NCI-H460 (cell line): ENCODE measurements at regions not wholly inside any gene's neighbourhood (a gene's known extent, or its start where the extent isn't known, plus 50 kb on each side); places are given as distances from the start of the nearest gene placed in this dataset.

Source experiments
- DNase-seq: peaks from one replicate; pipeline ENCODE4 v3.0.0-alpha.2; 2016; ENCODE audit warnings: low read depth; ENCODE audit errors: extremely low read depth

- DNase-seq, result no peak
These were observed 1208.3 kb downstream of the MAT2B start for GRCh38 chr5:164713682-164714081.

- no peak for DNase-seq
These were observed 1215.7 kb downstream of the MAT2B start for GRCh38 chr5:164721116-164721515.

GRCh38 chr5:164721656-164722055 is 1216.2 kb downstream of the MAT2B start:
- no peak for DNase-seq

- DNase-seq, result no peak
These were observed 1217.3 kb downstream of the MAT2B start for GRCh38 chr5:164722702-164723101.

- DNase-seq, result no peak
These were observed 1221.6 kb downstream of the MAT2B start for GRCh38 chr5:164727012-164727411.

GRCh38 chr5:164728733-164729132 is 1223.3 kb downstream of the MAT2B start:
- no peak for DNase-seq

GRCh38 chr5:164735334-164735733 is 1229.9 kb downstream of the MAT2B start:
- DNase-seq, result no peak

GRCh38 chr5:164741376-164741775 is 1236.0 kb downstream of the MAT2B start:
- DNase-seq, result no peak

- DNase-seq, result no peak
These were observed 1236.6 kb downstream of the MAT2B start for GRCh38 chr5:164742025-164742424.

- no peak for DNase-seq
These were observed 1241.3 kb downstream of the MAT2B start for GRCh38 chr5:164746723-164747122.

- DNase-seq, result no peak
These were observed 1242.0 kb downstream of the MAT2B start for GRCh38 chr5:164747371-164747770.

- DNase-seq, result no peak
These were observed 1243.4 kb downstream of the MAT2B start for GRCh38 chr5:164748861-164749260.

GRCh38 chr5:164753434-164753833 is 1248.0 kb downstream of the MAT2B start:
- DNase-seq, result no peak

GRCh38 chr5:164763206-164763605 is 1257.8 kb downstream of the MAT2B start:
- DNase-seq, result no peak

GRCh38 chr5:164772122-164772521 is 1266.7 kb downstream of the MAT2B start:
- no peak for DNase-seq

GRCh38 chr5:164784230-164784629 is 1278.8 kb downstream of the MAT2B start:
- no peak for DNase-seq

GRCh38 chr5:164798110-164798509 is 1292.7 kb downstream of the MAT2B start:
- DNase-seq, result no peak

- DNase-seq, result no peak
These were observed 1294.0 kb downstream of the MAT2B start for GRCh38 chr5:164799391-164799790.

GRCh38 chr5:164801910-164802309 is 1296.5 kb downstream of the MAT2B start:
- no peak for DNase-seq

- no peak for DNase-seq
These were observed 1304.4 kb downstream of the MAT2B start for GRCh38 chr5:164809821-164810220.

GRCh38 chr5:164818445-164818844 is 1313.0 kb downstream of the MAT2B start:
- no peak for DNase-seq

GRCh38 chr5:164824671-164825070 is 1319.3 kb downstream of the MAT2B start:
- DNase-seq, result no peak

- no peak for DNase-seq
These were observed 1327.1 kb downstream of the MAT2B start for GRCh38 chr5:164832516-164832915.

- no peak for DNase-seq
These were observed 1338.9 kb downstream of the MAT2B start for GRCh38 chr5:164844348-164844747.
